ENCODE measurements at regions not wholly inside any gene's neighbourhood (a gene's known extent, or its start where the extent isn't known, plus 50 kb on each side); places are given as distances from the start of the nearest gene placed in this dataset.

DNA sequence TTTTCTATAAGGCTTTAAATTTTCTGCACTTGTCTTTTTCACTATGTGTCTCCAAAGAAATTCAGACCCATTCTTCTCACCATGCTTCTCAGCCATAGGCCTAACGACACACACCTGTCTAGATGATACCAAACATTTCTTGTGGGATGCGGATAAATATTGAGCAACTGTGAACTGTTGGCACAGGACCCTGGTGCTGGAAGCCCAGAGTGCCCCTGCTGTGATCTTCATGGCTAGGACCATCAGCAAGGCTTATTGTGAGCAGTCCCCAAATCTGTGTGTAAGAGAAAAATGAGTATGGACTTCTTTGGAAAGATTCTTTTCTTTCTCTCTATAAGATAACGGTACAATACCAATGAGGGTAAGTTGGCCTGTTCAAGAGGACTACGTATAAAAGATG, 54.1 kb upstream of the NCK2 start:
- no peak for TF ChIP-seq SUZ12 (IDR thresholded peaks at IDR 0.05; ENCODE audit: extremely low read depth, insufficient read depth, insufficient read length)
- TF ChIP-seq ZNF274 (IDR thresholded peaks at IDR 0.05; ENCODE audit: low read depth, low read length), result no peak

All from NT2/D1 (cell line).